GM18502 (cell line): ENCODE measurements at regions not wholly inside any gene's neighbourhood (a gene's known extent, or its start where the extent isn't known, plus 50 kb on each side); places are given as distances from the start of the nearest gene placed in this dataset.
"Not testable (repeated sequence)": the region's sequence is repeated elsewhere in the genome, so short reads cannot be mapped to it uniquely, and the experiment has no call there.

Experiments
- ATAC-seq: cut with Tn5 transposase; IDR thresholded peaks from one replicate; pipeline ENCODE4 v1.9.1; 2021; ENCODE audit warnings: mild to moderate bottlenecking; ENCODE audit not compliant: unreplicated experiment, poor library complexity

GRCh38 chr12:107364875-107365518, 271.6 kb upstream of the CRY1 start:
- no peak for ATAC-seq

- ATAC-seq, result no peak
Measured at GRCh38 chr12:107365703-107366102, 272.4 kb upstream of the CRY1 start.

- no peak for ATAC-seq
Measured at GRCh38 chr12:107366322-107366721, 273.0 kb upstream of the CRY1 start.

DNA sequence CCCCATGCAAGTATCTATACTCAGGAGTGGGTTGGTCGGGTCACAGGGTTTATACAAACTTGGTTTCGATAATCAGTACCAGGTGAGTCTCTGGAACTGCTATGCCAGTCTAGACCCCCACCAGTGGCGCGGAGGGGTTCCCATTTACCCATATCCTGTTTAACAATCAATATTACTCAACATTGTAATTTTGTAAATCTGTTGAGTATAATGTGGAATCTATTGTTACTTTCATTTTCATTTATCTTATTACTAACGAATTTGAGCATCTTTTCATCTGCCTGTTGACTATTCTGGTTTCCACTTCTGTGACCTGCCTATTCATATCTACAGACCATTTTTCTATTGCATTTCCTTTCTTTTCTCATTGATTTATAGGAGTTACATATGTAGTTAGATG, 275.2 kb upstream of the CRY1 start:
- no peak for ATAC-seq

GRCh38 chr12:107369006-107369405, 275.7 kb upstream of the CRY1 start:
- ATAC-seq, result no peak

DNA sequence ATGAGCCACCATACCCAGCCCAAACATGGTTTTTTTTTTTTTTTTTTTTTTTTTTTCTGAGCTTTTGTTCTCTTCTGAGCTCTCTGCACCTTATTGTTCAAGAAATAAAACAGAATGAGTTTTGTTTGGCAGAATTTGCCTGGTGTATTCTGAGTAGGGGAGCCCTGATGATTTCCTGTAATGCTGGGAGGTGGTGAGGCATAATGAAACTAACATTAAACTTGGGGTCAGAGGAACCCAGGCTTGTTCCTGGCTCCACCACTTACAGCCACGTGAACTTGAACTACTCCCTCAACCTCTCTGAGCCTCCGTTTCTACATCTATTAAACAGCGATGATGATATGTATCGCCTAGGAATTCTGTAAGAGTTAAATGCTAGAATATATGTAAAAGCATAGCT, 276.3 kb upstream of the CRY1 start:
- ATAC-seq, result no peak

GRCh38 chr12:107372229-107372658, 278.9 kb upstream of the CRY1 start:
- no peak for ATAC-seq

DNA sequence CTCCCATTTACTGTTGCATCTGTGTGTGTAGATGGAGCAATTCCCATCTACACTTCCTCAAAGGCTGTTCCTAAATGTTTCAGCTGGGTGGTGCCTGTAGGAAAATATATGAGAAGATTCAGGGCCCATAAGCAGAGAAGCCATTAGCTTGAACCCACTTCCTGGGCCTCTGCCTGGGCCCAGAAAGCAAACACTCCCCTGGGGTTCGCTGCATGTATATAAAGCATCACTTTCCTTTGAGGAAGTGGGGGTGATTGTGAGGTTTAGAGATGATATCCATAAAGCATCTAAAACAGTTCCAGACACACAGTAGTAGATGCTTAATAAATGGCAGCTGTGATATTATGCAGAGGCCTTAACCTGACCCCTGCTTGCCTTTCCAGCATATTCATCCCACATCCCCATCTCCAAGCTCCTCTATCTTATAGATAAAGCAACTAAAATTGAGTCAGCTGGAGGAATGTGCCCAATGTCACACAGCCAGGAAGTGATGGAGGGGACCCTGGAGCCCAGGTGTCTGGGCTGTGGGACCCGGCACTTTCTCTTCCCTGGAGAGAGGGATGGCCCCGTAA, 280.0 kb upstream of the CRY1 start:
- no peak for ATAC-seq

DNA sequence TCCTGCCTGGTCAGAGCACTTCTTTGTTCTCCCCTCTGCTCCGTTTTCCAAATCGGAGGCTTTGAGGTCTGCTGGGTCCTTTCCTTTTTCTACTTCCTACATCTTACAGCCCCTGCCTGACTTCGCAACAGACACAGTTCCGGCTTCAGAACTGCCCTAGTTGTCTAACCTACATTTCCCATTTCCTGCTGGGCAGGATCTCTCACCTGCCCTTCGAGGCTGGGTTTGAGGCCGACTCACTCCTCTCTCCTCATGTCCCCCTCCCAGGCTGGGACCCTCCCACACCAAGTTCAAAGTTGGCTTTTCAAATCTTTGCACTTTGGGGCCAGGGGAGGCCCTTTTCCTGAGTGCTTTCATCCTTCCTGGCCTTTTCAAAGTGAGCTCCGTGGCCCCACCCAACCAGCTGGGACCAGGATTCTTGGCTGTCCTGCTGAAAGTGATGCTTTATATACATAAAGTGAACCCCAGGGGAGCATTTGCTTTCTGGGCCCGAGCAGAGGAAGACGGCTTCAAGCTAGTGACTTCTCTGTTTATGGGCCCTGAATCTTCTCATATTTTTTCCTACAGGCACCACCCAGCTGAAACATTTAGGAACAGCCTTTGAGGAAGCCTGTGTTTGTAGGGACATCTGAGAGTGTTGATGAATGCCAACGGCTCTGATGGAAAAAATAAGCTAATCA, 281.0 kb upstream of the CRY1 start:
- no peak for ATAC-seq

DNA sequence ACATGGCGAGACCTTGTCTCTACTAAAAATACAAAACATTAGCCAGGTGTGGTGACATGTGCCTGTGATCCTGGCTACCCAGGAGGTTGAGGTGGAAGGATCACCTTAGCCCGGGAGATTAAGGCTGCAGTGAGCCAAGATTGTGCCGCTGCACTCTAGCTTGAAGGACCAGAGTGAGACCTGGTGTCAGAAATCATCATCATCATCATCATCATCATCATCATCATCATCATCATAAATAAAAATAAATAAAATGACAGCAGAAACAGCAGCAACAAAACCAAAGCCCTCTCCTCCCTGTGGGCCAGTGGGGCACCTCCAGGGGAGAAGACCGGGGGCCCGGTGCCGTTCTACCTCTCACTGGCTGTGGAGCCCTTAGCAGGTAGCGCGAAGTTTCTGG, 281.9 kb upstream of the CRY1 start:
- no peak for ATAC-seq

GRCh38 chr12:107377596-107378385, 284.4 kb upstream of the CRY1 start:
- no peak for ATAC-seq

- no peak for ATAC-seq
Measured at GRCh38 chr12:107378609-107379008, 285.3 kb upstream of the CRY1 start.

DNA sequence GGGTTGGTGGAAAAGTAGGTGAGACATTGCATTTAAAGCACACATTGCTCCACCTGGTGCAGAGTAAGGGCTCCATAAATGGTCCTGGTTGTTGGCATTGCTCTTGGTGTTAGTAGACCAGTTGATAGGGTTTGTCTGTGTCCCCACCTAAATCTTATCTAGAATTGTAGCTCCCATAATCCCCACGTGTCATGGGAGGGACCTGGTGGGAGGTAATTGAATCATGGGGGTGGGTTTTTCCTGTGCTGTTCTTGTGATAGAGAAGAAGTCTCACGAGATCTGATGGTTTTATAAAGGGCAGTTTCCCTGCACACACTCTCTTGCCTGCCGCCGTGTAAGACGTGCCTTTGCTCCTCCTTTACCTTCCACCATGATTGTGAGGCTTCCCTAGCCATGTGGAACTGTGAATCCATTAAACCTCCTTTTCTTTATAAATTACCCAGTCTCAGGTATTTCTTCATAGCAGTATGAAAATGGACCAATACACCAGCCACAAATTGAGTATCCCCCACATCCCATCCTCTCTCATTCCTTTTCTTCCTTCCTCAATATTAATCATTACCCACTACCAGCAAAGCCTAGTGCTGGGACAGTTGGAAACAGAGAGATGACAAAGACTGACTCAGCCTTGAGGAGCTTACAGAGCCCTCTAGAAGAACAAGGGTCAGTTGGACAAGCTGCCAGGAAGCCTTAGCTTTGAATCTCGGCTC, 285.9 kb upstream of the CRY1 start:
- ATAC-seq, result not testable (repeated sequence)

DNA sequence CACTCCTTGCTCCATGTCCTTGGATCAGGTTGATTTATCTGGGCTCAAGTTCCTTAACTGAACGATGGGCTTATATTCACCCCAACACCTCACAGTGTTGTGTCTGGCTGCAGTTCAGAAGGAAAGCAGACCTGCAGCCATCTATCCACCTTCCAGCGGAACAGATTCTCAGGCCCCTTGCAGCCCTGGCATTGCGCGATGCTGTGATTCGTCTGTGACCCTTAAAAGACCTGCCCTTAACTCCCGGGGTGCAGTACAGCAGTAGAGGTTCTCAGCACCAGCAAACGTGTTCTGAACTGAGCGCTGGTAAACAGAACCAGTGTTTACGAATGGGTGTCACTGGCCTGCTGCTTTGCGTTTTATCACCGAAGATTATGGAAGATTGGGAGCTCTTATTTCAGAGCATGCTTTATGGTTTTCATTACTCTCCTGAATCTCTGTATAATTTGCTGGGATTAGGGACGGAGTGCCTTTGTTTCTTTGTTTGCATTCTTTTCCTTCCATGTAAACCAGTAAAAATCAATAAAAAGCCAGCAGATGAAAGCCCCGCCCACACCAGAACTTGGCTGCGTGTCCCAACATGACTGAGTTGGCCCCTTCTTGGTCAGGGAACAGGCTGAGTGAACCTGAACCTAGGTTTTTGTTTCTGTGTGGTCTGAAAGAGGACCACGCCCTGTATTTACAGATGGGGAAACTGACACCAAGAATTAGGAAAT, 286.7 kb upstream of the CRY1 start:
- no peak for ATAC-seq

DNA sequence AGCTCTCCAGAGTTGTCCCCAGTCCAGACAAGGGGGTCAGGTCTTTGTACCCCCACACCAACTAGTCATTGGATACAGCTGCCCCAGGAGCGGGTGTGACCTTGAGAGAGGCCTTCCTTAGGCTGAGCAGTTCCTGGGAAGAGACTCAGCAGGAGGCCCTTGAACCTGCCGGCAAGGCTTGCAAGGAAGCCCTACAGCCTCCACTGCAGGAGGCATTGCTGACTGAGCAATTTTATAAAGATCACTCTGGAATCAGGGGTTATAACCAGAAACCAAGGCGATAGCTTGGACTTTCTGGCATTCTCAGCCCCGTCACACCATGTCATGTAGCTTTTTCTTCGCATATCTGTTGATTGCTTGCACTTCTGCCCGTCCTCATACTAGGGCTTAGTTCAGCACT, 291.3 kb upstream of the CRY1 start:
- ATAC-seq, result no peak

DNA sequence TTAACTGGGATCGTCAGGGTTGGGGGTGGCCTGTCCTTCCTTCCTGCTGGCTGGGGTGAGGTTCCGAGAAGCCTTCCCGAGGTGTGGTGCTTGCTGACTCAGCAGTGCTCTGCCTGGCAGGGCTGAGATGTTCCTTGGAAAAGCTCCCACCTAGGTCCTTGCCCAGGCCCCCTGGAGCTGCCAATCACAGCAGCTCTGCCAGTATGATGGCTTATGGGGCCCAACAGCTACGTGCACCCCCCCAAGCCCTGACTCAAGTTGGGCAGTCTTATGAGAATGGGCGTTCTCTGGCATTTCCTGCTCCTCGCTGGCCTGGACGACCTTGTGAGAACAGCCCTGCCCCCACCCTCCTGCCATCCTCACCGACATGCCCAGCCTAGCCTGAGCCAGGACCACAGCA, 292.2 kb upstream of the CRY1 start:
- no peak for ATAC-seq

- no peak for ATAC-seq
Measured at GRCh38 chr12:107386569-107386968, 293.2 kb upstream of the CRY1 start.

GRCh38 chr12:107388263-107388662, 294.9 kb upstream of the CRY1 start:
- no peak for ATAC-seq

- no peak for ATAC-seq
Measured at GRCh38 chr12:107390414-107390813, 295.2 kb upstream of the PWP1 start.
